Mesendoderm (in vitro differentiated cells): ENCODE measurements at regions not wholly inside any gene's neighbourhood (a gene's known extent, or its start where the extent isn't known, plus 50 kb on each side); places are given as distances from the start of the nearest gene placed in this dataset.
A peak's percentile ranks its signal among the peaks of the same experiment; 100 is the strongest.
"Not testable (repeated sequence)": the region's sequence is repeated elsewhere in the genome, so short reads cannot be mapped to it uniquely, and the experiment has no call there.

Experiments used
- DNase-seq: peaks from one replicate; pipeline ENCODE4 v3.0.0; 2013
- H2AK5ac ChIP-seq: 2 replicates; pipeline ENCODE4 v1.6.1; 2013; ENCODE audit warnings: low read length, inconsistent platforms
- H2BK120ac ChIP-seq: 2 replicates; pipeline ENCODE4 v1.6.1; 2013; ENCODE audit warnings: low read depth, mild to moderate bottlenecking, low read length, moderate library complexity, mixed read lengths
- H2BK15ac ChIP-seq: replicated peaks from 2 replicates; pipeline ENCODE4 v1.6.1; 2013; ENCODE audit warnings: low read depth, mild to moderate bottlenecking, moderate library complexity
- H2BK5ac ChIP-seq: 2 replicates; pipeline ENCODE4 v1.6.1; 2013; ENCODE audit warnings: low read length, inconsistent platforms
- H3K18ac ChIP-seq: 2 replicates; pipeline ENCODE4 v1.6.1; 2013; ENCODE audit warnings: mild to moderate bottlenecking, low read length, mixed read lengths
- H3K23ac ChIP-seq: one replicate; pipeline ENCODE4 v1.6.1; 2013; ENCODE audit warnings: low read length
- H3K27ac ChIP-seq: 2 replicates; pipeline ENCODE4 v1.5.1; 2013; ENCODE audit warnings: low read depth, mild to moderate bottlenecking, inconsistent platforms, low read length, moderate library complexity
- H3K27me3 ChIP-seq: 2 replicates; pipeline ENCODE4 v1.6.1; 2013; ENCODE audit warnings: low read length, control low read depth, mild to moderate bottlenecking, inconsistent platforms; ENCODE audit not compliant: insufficient read depth, poor library complexity
- H3K36me3 ChIP-seq: 2 replicates; pipeline ENCODE4 v1.6.1; 2013; ENCODE audit warnings: low read length, inconsistent platforms; ENCODE audit not compliant: control insufficient read depth, insufficient read depth
- H3K4ac ChIP-seq: one replicate; pipeline ENCODE4 v1.6.1; 2013; ENCODE audit warnings: low read depth, mild to moderate bottlenecking, low read length, moderate library complexity
- H3K4me1 ChIP-seq: 2 replicates; pipeline ENCODE4 v1.6.1; 2013; ENCODE audit warnings: low read depth, low read length, inconsistent platforms; ENCODE audit not compliant: control insufficient read depth
- H3K4me2 ChIP-seq: 2 replicates; pipeline ENCODE4 v1.6.1; 2013; ENCODE audit warnings: low read length
- H3K4me3 ChIP-seq: 2 replicates; pipeline ENCODE4 v1.5.1; 2013; ENCODE audit warnings: mild to moderate bottlenecking, low read length
- H3K56ac ChIP-seq: one replicate; pipeline ENCODE4 v1.6.1; 2013; ENCODE audit warnings: low read length
- H3K79me1 ChIP-seq: 2 replicates; pipeline ENCODE4 v1.6.1; 2013; ENCODE audit warnings: low read length, inconsistent platforms
- H3K79me2 ChIP-seq: 2 replicates; pipeline ENCODE4 v1.6.1; 2013; ENCODE audit warnings: mild to moderate bottlenecking, low read length; ENCODE audit not compliant: control insufficient read depth, insufficient read depth
- H3K9ac ChIP-seq: 2 replicates; pipeline ENCODE4 v1.6.1; 2013; ENCODE audit warnings: low read length, inconsistent platforms
- H4K5ac ChIP-seq: one replicate; pipeline ENCODE4 v1.6.1; 2013; ENCODE audit warnings: low read length
- H4K8ac ChIP-seq: one replicate; pipeline ENCODE4 v1.6.1; 2013; ENCODE audit warnings: low read depth, mild to moderate bottlenecking, control low read depth, low read length, moderate library complexity
- WGBS: extraction: QIAGEN DNeasy Blood & Tissue Kit; methylation state at CpG from one replicate; pipeline ENCODE4 v1.1.7; 2013; ENCODE audit warnings: low lambda C conversion rate, missing lambda C conversion rate; ENCODE audit not compliant: insufficient coverage; ENCODE audit errors: extremely low coverage; 5-methylcytosine and 5-hydroxymethylcytosine counted together

DNA sequence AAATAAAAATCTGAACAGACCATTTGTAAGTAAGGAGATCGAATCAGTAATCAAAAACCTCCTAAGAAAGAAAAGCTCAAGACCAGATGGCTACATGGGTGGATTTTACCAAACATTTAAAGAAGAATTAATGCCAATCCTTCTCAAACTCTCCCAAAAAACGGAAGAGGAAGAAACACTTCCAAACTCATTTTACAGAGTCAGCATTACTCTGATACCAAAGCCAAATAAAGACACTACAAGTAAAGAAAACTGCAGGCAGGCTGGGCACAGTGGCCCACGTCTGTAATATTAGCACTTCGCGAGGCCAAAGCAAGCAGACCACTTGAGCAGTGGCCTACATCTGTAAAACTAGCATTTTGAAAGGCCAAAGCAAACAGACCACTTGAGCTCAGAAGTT lies 159.8 kb downstream of the DPY19L2 start:
- no peaks in the 10 kb centered on the region for H3K79me2 ChIP-seq
- no peak overlapping the region for H3K4me2 ChIP-seq
- no peaks in the 10 kb centered on the region for H3K79me1 ChIP-seq
- no peak overlapping the region for H2BK5ac ChIP-seq
- no peaks in the 10 kb centered on the region for H3K36me3 ChIP-seq
- H3K56ac ChIP-seq = no peak overlapping the region
- WGBS = no CpG with 5 or more reads among the region's 5 CpGs
- no peak overlapping the region for H2AK5ac ChIP-seq
- no peak for DNase-seq
- no peak overlapping the region for H3K18ac ChIP-seq
- no peaks in the 10 kb centered on the region for H3K4me1 ChIP-seq
- no peak overlapping the region for H3K4ac ChIP-seq
- H2BK120ac ChIP-seq = no peak overlapping the region
- no peak overlapping the region for H4K5ac ChIP-seq
- H3K27ac ChIP-seq = no peak overlapping the region
- no peak overlapping the region for H3K9ac ChIP-seq
- no peaks in the 10 kb centered on the region for H3K27me3 ChIP-seq
- H4K8ac ChIP-seq = no peak overlapping the region
- no peak overlapping the region for H3K4me3 ChIP-seq
- no peak overlapping the region for H3K23ac ChIP-seq
- H2BK15ac ChIP-seq = no peak overlapping the region

DNA sequence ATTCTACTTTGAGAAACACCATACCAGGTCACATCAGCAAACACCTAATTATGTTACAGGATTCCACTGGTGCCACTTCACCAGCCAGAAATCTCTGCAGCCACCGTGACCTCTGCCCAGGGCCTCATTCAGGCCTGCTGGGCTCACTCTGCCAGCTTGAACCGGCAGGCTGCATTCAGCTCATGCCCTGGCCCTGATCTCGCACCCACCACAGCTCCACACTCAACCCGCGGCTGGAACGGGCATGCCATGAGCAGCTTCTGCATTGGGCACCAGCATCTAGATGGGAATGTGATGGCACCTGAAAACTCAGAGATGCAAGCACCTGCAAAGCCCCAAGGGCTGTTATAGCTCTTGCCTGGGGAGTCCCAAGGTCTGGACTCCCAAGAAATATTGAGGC lies 168.7 kb downstream of the DPY19L2 start:
- Histone ChIP-seq H2BK15ac (no peak overlapping the region), H3K4ac (no peak overlapping the region)

DNA sequence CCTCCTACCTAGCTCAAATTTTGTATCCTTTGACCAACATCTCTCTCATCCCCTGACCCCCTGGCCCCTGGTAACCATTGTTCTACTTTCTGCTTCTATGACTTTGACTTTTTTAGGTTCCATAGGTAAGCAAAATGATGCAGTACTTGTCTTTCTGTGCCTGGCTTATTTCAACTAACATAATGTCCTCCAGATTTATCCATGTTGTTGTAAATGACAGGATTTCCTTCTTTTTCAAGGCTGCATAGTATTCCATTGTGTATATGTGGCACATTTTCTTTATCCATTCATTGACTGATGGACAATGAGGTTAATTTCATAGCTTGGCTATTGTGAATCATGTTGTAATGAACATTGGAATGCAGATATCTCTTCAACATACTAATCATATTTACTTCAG lies 170.1 kb downstream of the DPY19L2 start:
- Histone ChIP-seq H3K23ac (no peak overlapping the region), H2BK5ac (no peak overlapping the region), H4K5ac (no peak overlapping the region)

More for the DNA sequence above, 168.7 kb downstream of the DPY19L2 start:
- Histone ChIP-seq H3K27me3 (no peaks in the 10 kb centered on the region), H3K56ac (no peak overlapping the region), H2BK5ac (no peak overlapping the region), H3K4me3 (no peak overlapping the region), H3K23ac (no peak overlapping the region), H3K9ac (no peak overlapping the region), H4K8ac (no peak overlapping the region), H2BK120ac (no peak overlapping the region), H3K4me2 (no peak overlapping the region), H3K79me2 (no peaks in the 10 kb centered on the region), H3K36me3 (no peaks in the 10 kb centered on the region), H3K18ac (no peak overlapping the region), H3K27ac (no peak overlapping the region), H3K4me1 (no peaks in the 10 kb centered on the region), H4K5ac (no peak overlapping the region), H2AK5ac (no peak overlapping the region), H3K79me1 (no peaks in the 10 kb centered on the region)
- no peak for DNase-seq
- WGBS = no CpG with 5 or more reads among the region's 6 CpGs

DNA sequence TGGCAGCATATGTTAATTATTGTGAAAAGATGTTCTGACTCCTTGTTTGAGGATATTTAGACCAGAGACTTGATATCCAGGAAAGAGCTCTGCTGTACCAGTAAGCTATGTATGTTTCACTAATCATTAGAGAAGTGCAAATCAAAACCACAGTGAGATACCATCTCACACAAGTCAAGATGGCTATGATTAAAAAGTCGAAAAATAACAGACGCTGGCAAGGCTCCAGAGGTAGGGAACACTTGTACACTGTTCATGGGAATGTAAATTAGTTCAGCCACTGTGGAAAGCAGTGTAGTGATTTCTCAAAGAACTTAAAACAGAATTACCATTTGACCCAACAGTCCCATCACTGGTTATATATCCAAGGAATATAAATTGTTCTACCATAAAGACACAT lies 171.6 kb downstream of the DPY19L2 start:
- Histone ChIP-seq H3K27ac (no peak overlapping the region), H3K36me3 (no peaks in the 10 kb centered on the region), H4K5ac (no peak overlapping the region), H3K56ac (no peak overlapping the region), H3K4me1 (no peaks in the 10 kb centered on the region), H2AK5ac (no peak overlapping the region), H2BK120ac (no peak overlapping the region), H2BK5ac (no peak overlapping the region), H3K79me2 (no peaks in the 10 kb centered on the region), H3K4me3 (no peak overlapping the region), H3K9ac (no peak overlapping the region), H3K4ac (no peak overlapping the region), H3K23ac (no peak overlapping the region), H3K4me2 (no peak overlapping the region), H4K8ac (no peak overlapping the region), H2BK15ac (no peak overlapping the region), H3K27me3 (no peaks in the 10 kb centered on the region), H3K79me1 (no peaks in the 10 kb centered on the region), H3K18ac (no peak overlapping the region)
- no peak for DNase-seq
- WGBS = no CpG with 5 or more reads among the region's 2 CpGs

More for the DNA sequence above, 170.1 kb downstream of the DPY19L2 start:
- H3K79me1 ChIP-seq = no peaks in the 10 kb centered on the region
- no peaks in the 10 kb centered on the region for H3K79me2 ChIP-seq
- DNase-seq = no peak
- H3K9ac ChIP-seq = no peak overlapping the region
- no peak overlapping the region for H2BK120ac ChIP-seq
- no peak overlapping the region for H3K4me2 ChIP-seq
- no peak overlapping the region for H3K4ac ChIP-seq
- no peaks in the 10 kb centered on the region for H3K4me1 ChIP-seq
- H2AK5ac ChIP-seq = no peak overlapping the region
- no peak overlapping the region for H3K56ac ChIP-seq
- H3K18ac ChIP-seq = no peak overlapping the region
- no peak overlapping the region for H3K27ac ChIP-seq
- no peak overlapping the region for H3K4me3 ChIP-seq
- no peaks in the 10 kb centered on the region for H3K36me3 ChIP-seq
- no peak overlapping the region for H4K8ac ChIP-seq
- no peaks in the 10 kb centered on the region for H3K27me3 ChIP-seq
- no peak overlapping the region for H2BK15ac ChIP-seq

DNA sequence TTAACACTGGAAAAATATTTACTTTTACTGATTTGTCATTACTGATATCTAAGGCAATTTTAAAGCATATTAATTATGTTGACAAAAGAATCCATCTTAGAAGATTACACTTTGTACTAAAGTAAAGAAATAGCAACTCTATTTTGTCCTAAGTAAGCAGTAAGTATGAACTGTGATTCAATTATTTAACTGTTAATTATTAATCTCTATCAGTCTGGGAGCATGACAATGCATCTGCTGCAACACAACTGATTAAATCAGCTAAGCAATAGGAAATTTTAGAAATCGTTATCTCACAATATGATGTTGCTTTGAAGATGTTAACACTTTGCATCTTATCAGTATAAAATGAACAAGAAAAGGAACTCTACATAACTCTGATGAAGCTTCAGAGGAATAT lies 172.3 kb downstream of the DPY19L2 start:
- H4K5ac ChIP-seq = no peak overlapping the region
- peak; percentile 1 for DNase-seq
- H3K27me3 ChIP-seq = no peaks in the 10 kb centered on the region
- H3K18ac ChIP-seq = no peak overlapping the region
- no peak overlapping the region for H3K9ac ChIP-seq
- H2BK120ac ChIP-seq = no peak overlapping the region
- H4K8ac ChIP-seq = no peak overlapping the region
- H3K4me2 ChIP-seq = no peak overlapping the region
- no peaks in the 10 kb centered on the region for H3K79me2 ChIP-seq
- no peaks in the 10 kb centered on the region for H3K79me1 ChIP-seq
- no peak overlapping the region for H3K56ac ChIP-seq
- no peak overlapping the region for H3K23ac ChIP-seq
- no peak overlapping the region for H2AK5ac ChIP-seq
- no peak overlapping the region for H3K4me3 ChIP-seq
- no CpG with 5 or more reads among the region's 1 CpG for WGBS
- no peaks in the 10 kb centered on the region for H3K36me3 ChIP-seq
- no peaks in the 10 kb centered on the region for H3K4me1 ChIP-seq
- H2BK5ac ChIP-seq = no peak overlapping the region
- H3K27ac ChIP-seq = no peak overlapping the region
- H3K4ac ChIP-seq = no peak overlapping the region
- H2BK15ac ChIP-seq = no peak overlapping the region

DNA sequence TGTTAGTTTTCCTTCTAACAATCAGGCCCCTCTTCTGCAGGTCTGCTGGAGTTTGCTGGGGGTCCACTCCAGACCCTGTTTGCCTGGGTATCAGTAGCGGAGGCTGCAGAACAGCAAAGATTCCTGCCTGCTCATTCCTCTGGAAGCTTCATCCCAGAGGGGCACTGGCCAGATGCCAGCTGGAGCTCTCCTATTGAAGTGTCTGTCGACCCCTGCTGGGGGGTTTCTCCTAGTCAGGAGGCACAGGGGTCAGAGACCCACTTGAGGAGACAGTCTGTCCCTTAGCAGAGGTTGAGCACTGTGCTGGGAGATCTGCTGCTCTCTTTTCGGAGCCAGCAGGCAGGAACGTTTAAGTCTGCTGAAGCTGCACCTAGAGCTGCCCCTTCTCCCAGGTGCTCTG lies 174.9 kb downstream of the DPY19L2 start:
- H3K79me2 ChIP-seq, H3K79me1 ChIP-seq, H2BK15ac ChIP-seq, H2BK120ac ChIP-seq, H3K4me3 ChIP-seq, H3K27me3 ChIP-seq, H3K36me3 ChIP-seq, H3K4me2 ChIP-seq, H3K9ac ChIP-seq, H2BK5ac ChIP-seq, H3K56ac ChIP-seq, H3K18ac ChIP-seq, H3K23ac ChIP-seq, H3K4ac ChIP-seq, H3K4me1 ChIP-seq, H2AK5ac ChIP-seq, H3K27ac ChIP-seq, H4K5ac ChIP-seq, H4K8ac ChIP-seq: not testable (repeated sequence)
- peak; percentile 10 for DNase-seq
- no CpG with 5 or more reads among the region's 4 CpGs for WGBS
